T-helper 9 cell (primary cell): ENCODE measurements at regions not wholly inside any gene's neighbourhood (a gene's known extent, or its start where the extent isn't known, plus 50 kb on each side); places are given as distances from the start of the nearest gene placed in this dataset.

ENCODE experiments used
- DNase-seq: peaks from one replicate; pipeline ENCODE4 v3.0.0-alpha.2; 2020

DNA sequence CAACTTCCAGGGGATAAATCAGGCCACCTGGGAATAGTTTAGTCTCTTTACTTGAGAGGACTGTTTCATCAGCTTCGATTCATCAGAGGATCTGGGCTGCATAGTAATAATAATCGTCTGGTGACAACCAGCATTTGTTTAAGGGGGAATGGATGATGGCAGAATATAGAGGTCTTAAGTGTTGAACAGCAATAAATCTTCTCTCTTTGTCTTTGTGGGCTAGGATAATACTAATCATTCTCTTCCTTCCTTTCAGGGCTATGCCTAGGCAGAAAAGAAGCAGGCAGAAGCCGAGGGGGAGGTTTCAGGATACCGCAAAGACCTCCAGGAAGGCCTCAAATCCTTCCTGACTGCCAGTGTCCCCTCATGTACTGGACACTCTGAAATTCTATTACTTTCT lies 150.4 kb upstream of the GAREM1 start:
- DNase-seq, result no peak

DNA sequence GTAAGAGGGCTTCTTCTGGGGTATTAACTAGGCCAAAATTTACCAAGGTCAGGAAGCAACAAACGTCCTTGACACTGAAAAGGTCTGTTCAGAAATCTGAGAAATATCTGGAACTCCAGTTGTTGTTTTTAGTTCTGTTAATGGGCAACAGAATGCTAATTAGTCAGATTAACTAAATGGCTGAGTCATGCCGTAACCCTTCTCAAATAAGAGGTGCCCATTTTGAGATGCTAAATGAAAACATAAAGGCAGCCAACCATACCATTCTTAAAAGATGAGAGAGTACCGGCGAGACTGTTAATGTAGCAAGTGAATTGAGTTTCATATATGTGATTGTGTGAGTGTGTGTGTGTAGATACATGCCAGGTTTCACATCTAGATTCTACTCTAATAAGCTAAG lies 147.9 kb upstream of the GAREM1 start:
- no peak for DNase-seq

DNA sequence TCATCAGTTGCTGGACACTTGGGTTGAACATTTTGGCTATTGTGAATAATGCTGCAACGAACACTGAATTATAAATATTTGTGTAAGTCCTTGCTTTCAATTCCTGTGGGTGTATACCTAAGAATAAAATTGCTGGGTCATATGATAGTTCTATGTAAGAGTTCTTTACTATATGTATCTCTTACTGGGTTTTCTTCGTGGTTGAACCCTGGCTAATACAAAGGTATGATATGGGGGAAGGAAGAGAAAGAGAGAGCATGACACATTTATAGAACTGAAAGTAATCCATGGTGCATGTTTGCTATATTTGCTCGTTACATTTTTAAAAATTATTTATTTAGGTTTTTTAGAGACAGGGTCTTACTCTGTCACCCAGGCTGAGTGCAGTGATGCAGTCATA lies 143.1 kb upstream of the GAREM1 start:
- no peak for DNase-seq

DNA sequence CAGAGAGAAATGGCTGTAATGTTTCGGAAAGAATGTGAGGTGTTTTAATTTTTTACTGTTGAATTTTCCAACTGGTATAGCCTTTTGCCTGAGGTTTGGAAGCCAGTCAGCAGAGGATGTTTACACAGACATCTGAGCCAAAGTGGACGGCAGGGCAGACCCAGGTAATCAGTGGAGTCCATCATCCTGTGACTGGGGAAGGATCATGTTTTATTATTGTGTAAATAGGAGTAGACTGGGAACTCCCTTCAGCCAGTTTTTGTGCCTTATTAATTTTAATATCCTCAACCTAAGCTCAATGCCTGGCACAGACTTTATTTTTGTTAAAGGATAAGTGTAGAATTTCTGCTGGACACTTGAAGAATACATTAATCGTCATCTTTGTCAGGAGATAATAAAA lies 142.0 kb upstream of the GAREM1 start:
- DNase-seq, result no peak

DNA sequence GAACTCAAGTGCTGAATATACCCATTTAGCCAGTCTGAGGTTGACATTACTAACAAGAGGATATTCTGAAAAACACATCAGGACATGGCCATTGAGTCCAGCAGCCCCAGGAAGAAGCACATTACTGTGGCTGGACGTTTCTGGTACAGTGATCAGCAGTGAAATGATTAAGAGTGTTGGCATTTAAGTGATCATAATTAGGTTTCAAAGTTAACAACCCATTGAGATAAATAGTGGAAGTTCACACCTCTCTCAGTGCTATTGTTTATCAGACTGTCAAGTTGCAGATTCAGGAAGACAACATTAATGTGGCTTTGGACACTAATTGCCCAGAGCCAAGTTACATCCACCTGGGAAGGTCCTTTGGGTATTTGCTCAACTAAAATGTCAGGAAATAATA lies 139.5 kb upstream of the GAREM1 start:
- DNase-seq, result no peak

DNA sequence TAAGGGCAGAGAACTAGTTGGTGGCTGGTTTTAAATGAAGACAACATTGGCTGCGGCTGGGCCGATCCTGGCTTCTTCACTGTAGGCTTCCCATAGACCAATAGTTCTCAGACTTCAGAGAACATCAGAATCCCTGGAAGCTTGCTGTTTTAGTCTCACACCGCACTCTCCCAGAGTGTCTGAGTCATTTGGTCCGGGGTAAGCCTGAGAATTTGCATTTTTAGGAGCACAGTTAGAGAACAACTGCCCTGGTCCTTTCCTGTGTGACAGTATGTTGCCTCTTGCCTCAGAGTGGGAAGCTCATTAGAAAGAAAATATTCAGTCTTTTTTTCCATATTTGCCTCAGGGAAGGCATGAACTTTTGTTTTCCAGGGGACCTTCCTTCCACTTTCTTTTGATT lies 137.1 kb upstream of the GAREM1 start:
- DNase-seq, result no peak

DNA sequence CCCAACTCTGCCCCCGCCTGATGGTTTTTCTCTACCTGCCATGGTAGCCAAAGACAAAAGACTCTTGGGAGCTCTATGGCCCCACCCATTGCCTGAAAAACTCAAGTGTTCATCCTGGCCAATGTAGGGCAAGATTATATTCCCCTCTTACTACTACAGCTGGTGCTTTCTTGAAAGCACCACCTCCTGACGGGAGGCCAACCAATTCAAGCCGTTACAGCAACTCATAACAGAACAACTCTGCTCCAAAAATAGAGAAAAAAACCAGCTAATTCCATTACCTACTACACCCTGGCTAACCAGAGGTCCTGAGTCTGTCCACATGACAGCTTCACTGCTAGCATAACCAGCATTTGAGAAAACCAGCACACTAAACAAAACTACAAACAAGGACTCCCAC lies 127.5 kb upstream of the GAREM1 start:
- DNase-seq, result no peak

DNA sequence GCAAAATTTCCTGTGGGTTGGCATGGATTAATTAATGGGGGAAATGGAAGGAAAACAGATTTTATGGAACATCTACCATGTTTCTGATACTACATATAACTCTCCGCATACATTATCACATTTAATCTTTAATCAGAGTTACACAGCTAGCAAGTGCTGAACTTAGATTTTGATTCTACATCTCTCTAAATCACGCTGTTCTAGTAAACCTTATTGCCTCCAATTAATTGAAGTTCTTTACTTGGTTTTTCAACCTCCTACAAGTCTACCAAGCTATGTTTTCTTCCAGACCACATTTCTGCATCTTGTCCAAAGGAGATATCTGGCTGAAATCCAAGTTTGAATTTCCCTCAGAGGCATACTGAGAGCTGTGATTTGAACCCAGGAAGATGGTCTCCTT lies 125.8 kb upstream of the GAREM1 start:
- no peak for DNase-seq

DNA sequence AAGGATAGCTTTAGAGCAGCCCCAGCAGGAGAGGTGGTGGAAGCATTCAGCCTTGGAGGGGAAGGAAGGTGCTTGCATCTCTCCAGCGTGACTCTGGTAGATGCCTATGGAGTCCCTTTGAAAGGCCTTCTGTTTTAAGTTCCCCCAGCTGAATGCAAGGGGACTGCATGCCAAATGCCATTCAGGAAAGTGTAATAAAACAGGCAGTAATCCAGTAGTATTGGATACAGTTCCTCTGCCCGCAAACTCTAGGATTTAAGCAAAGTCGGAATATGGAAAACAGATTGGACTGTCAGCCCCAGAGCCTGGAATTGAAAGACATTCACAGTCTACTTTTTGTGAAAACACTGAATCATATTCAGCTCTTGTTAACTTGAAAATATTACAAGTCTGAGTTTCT lies 125.2 kb upstream of the GAREM1 start:
- DNase-seq, result no peak

DNA sequence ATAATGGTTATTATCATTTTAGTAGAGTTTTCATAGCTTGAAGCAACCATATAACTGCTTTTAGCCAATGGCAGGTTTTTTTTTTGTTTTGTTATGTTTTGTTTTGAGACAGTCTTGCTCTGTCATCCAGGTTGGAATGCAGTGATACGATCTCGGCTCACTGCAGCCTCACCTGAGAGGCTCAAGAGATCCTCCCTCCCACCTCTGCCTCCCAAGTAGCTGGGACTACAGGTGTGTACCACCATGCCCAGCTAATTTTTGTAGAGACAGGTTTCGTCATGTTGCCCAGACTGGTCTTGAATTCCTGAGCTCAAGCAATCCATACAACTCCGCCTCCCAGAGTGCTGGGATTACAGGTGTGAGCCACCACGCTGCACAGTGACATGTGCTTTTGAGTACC lies 117.5 kb upstream of the GAREM1 start:
- no peak for DNase-seq

DNA sequence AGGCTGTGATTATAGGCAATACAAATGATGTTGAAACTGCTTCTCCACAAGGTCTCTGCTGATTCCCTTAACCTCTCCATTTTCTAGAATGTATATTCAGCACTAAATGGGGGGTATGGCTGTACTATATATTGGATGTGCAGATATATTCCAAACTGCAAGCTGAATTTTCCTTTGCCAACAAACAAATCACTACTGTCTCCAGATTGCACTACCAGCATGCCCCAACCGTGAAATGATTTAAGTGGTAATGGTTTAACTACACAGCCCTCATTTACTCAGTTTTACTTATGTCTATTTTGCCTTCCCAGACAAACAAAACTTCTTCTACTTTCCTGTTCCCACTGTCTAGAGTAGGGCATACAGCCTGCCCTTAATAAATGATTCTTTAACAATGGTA lies 112.7 kb upstream of the GAREM1 start:
- DNase-seq, result no peak

DNA sequence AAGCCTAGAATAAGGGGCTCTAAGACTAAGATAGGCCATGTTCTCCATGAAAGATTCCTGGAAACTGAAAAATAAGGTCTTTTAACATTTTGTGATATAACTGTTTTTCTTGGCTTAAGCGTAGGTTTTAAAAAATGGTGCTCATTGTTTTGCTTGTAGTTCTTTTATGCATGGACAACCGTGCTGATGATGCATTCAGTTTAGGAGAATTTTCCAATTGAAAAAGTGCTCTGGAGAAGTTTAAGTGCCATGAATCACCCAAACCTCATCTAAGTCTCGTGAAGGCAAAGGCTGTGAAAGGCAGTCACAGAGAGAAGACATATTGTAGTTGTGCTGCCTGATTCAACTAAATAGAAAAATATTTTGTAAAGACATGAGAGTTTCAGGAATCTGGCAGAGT lies 111.8 kb upstream of the GAREM1 start:
- no peak for DNase-seq

DNA sequence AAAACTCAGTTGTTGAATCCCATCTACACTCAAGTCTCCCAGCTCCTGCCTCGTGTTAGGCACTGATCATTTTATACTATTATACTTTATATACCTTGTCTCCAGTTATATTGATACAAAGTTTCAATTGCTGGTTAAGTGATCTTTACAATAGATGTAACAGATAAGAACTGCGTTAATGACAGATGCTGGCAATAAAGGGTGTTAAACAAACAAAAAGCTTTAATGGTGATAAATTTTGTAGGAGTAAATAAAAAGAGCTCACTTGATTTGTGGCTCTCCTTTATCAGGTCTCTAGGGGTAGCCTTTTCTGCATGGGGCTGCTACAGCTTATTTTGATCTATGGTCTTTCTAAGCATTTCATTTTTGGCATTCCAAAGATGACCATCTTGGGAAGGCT lies 106.9 kb upstream of the GAREM1 start:
- no peak for DNase-seq

DNA sequence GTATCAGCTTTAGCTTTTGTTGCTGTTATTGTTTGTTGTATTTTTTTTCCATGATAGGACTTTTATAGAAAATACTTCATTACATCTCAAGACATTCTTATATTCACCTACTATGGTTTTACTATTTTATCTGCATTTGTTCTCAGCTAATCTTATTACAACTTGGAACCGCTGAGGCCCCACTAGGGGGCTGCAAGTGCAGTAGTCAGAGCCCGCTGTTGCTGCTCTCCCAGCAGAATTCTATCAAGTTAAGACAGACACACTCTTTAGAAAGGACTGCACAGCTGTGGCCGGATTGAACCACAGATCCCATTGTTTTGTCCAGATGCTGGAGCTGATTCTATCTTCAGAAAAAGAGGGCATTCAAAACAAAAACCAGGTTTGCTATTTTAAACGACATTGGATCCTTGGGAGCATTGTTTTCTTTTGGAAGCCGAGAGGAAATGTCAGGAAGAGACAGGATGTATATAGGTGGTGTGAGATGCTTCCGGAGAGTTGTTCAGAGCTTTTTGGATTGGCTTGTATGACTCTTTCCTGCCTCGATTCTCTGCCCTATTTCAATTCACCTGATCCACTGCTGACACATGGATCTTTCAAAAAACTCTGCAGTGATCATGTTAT lies 105.7 kb upstream of the GAREM1 start:
- DNase-seq, result no peak

DNA sequence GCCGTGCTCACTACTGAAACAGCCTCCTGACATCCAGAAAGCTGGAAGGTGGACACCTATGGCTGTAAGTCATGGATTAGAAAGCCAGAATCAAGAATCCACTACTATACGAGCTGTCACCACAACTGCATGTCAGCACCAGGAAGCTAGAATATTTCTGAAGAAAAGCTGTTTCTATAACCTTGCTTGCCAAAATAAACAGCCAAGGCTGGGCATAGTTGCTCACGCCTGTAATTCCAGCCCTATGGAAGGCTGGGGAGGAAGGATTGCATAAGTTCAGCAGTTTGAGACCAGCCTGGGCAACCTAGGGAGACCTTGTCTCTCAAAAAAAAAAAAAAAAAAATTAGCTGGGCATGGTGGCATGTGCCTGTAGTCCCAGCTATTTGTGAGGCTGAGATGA lies 96.3 kb upstream of the GAREM1 start:
- no peak for DNase-seq

DNA sequence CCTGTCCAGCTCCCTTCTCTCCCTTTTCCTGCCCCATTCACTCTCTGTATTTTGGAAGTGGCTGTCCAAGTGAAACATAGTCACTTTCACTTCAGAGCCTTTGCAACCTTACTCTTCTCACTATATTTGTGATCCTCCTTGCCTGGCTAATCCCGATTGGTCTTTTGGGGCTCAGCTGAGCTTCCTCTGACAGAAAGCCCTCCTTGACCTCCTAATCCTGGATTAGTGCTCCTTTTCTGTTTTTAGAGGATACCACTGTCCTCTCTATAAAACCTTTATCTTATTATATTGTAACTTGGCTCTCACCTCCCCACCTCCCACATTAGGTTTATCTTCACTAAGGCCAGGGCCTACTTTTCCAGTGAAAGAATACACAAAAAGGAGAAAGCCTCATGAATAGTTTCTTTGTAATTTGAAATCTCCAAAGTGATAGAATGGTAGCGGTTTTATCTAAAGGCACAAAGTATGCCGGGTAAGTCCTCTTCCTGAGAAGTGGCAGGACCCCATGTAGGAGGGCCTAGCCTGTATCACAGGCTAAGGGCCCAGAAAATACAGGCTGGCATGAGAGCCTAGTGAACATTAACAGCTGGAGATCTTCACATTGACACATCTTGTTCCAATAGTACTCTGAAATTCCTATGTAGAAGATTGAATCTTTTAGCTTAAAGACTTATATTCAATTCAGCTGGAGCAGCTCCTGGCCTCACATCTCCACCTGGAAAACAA lies 83.1 kb upstream of the GAREM1 start:
- DNase-seq, result no peak

DNA sequence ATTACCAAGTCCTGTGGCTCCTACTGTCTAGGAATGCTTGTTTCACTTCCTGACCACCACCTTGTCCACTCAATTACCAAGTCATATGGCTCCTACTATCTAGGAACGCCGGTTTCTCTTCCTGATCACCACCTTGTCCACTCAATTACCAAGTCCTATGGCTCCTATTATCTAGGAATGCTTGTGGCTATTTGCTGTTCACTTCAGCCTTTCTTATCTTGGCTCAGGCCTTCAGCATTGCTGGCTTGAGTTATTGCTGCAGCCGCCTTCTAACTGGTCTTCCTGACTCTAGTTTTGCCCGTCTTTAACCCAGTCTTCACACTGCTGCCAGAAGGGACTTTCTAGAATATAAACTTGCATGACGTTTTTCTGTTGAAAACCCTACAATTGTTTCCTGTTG lies 82.5 kb upstream of the GAREM1 start:
- DNase-seq, result no peak

DNA sequence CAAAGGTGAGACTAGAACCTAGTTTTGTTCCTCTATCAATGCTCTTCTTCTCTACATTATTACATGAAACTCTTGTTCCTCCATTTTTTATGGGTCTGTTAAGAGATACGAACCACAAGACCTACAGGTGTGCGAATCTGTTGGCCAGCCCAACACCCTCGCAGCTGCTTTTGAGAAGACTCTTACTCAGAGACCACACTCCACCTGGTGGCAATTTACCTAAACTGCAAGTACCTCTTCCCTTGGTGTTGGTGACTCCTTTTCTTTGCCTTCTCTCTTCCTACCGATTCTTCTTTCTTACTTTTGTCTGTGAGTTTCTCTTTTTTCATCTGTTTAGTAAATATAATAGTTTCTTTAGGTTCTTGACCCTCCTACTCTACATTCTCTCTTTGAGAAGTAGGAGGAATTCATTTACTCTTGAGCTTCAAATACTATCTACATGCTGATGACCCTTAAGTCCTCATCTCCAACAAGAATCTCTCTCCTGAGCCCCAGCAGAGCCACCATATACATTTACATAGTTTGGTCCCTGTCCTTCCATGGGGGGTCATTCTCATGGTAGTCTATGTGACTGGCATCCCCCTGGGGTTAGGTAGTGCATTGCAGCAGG lies 81.8 kb upstream of the GAREM1 start:
- peak; percentile 32 for DNase-seq

DNA sequence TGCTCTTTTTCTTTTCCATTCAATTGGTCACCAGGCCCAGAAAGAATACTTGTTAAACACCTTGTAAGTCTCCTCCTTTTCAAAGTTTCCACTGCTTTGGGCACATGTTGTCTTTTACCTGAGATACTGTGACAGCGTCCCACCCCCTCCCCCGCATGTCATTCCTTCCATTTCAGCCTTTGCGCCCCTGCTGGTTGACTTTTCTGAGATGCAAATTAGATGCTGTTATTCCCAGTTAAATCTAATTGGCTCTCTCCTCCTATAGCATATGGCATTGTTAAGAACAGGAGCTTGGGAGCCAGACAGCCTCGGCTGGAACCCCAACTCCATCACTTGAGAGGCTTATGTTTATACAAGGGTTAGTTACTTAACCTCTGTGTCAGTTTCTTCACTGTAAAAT lies 80.3 kb upstream of the GAREM1 start:
- no peak for DNase-seq

DNA sequence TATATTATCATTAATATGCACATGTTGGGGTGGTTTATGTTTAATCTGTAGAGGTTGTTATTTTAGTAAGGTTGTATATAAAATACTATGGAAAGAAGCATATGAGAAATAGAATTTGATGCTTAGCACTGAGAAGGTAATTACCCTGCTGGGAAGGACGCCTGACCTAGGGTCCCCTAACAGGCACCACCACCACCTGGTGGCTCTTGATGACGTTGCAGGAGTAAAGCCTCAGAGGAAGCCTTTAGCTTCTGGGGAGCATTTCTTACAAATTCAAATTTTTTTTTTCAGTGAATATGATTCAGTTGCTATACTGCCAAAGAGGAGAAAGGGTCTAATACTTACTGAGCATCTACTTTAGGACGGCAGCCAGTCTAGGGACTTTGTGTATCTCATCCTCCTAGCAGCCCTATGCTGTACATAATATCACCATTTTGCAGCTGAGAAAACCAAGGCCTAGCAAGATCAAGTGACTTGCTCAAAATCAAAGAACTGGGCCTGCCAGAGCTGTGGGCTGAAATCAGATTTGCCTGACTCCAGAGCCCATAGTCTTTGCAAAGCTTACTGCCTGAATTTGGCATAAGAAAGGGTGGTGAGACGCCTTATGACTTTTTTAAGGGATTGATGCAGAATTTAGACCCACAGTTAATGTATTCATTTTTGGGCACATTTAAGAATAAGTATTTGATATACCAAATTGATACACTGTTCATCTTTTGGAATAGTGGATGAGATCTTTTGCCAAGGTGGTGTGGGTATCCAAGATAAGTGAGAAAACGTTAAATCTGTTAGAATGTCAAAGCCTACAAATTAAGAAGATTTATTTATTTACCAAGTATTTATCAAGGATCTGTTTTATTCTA lies 78.8 kb upstream of the GAREM1 start:
- DNase-seq, result peak; percentile 6

DNA sequence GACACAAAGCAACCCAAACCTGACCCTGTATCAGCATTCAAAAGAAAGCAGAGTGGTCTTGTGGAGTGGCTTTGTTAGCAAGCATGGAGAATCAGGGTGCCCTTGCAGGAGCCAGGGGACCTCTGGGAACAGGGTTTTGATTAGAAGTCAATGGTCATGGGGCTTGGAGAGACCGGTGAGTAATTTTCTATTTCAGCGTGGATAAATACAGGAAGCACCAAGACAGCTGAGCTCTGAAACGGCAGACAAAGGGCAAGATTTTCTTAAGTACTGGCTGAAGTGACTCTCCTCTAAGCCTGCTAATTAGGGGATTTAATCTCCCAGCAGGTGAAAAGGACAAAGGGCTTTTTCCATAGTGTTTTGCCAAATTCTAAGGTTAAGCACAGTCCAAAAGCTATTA lies 78.0 kb upstream of the GAREM1 start:
- no peak for DNase-seq

DNA sequence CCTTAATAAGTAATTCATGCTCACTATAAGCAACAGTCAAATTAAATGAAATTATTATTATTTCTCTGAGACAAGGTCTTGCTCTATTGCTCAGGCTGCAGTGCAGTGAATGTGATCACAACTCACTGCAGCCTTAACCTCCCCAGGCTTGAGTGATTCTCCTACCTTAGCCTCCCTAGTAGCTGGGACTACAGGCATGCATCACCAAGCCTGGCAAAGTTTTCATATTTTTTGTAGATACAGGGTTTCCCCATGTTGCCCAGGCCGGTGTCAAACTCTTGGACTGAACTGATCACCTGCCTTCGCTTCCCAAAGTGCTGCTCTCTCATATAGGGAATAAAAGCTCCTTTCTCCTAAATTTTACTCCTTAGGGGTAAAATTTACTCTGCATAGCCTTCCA lies 74.9 kb upstream of the GAREM1 start:
- no peak for DNase-seq

DNA sequence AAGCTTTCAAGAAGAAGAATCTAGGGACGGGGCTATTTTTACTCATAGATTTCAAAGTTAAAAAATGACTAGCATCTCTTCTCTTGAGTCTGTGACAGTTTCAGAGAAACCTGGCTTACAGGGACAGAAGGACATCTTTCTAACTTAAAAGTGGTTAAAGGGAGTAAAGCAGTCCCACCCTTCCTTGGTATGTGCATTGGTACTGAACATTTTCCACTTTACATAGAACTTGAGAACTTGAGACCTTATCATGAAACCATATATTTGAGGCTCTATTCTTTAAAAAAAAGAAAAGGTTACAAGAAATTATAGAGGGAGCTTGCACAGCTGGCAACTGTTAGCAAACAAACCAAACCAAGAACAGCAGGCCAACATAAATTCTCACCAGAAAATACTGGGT lies 73.4 kb upstream of the GAREM1 start:
- no peak for DNase-seq
